Endothelial cell of umbilical vein (primary cell): ENCODE measurements at regions not wholly inside any gene's neighbourhood (a gene's known extent, or its start where the extent isn't known, plus 50 kb on each side); places are given as distances from the start of the nearest gene placed in this dataset.

Experiments used
- BruUV-seq: library from RNA; stranded (reverse); fragments of 400-500 nt; replicated peaks from 2 replicates; lab custom pipeline; 2021; lab: Mats Ljungman, UMichigan
- CTCF ChIA-PET: fragments of 300-600, 350-600 bp; sonication (Branson Sonifier 250); formaldehyde crosslinking; loops from one replicate; lab custom pipeline; 2021; ENCODE audit warnings: antibody characterized with exemption, inconsistent platforms; lab: Charles Lee
- POLR2A ChIA-PET: fragments of 300-600, 350-600 bp; sonication (Branson Sonifier 250); formaldehyde crosslinking; loops from one replicate; lab custom pipeline; 2021; ENCODE audit warnings: antibody characterized with exemption, inconsistent platforms; lab: Charles Lee
- DNase-seq: peaks from one replicate; pipeline ENCODE4 v3.0.0-alpha.2; 2011; ENCODE audit warnings: low read depth, low spot score
- FAIRE-seq: peaks from 2 replicates; lab custom pipeline; 2011; peaks lifted over from hg19 to GRCh38; lab: Jason Lieb, UNC
- H2AFZ ChIP-seq: 2 replicates; pipeline ENCODE4 v1.6.0; 2012; ENCODE audit warnings: low read depth, low read length, control low read depth, inconsistent platforms
- H3K27ac ChIP-seq: 2 replicates; pipeline ENCODE4 v1.5.1; 2011; ENCODE audit warnings: low read depth, mild to moderate bottlenecking, control low read depth, low read length, moderate library complexity; ENCODE audit not compliant: insufficient read depth
- H3K27me3 ChIP-seq, 2 experiments: 2 replicates each; pipeline versions ENCODE4 v1.6.0 to v1.6.1; 2011; ENCODE audit warnings: low read length in 2 of 2, mixed read lengths in 1 of 2; ENCODE audit not compliant: control insufficient read depth in 2 of 2, insufficient read depth in 2 of 2
- H3K36me3 ChIP-seq, 2 experiments: 2 replicates in 1 of 2; 3 replicates in 1 of 2; pipeline ENCODE4 v1.5.1; 2011; ENCODE audit warnings: low read length in 2 of 2, mild to moderate bottlenecking in 1 of 2, moderate library complexity in 1 of 2; ENCODE audit not compliant: control insufficient read depth in 2 of 2, insufficient read depth in 2 of 2; ENCODE audit errors: extremely low read depth in 1 of 2
- H3K4me1 ChIP-seq: 3 replicates; pipeline ENCODE4 v1.5.1; 2011; ENCODE audit warnings: mild to moderate bottlenecking, low read length; ENCODE audit not compliant: control insufficient read depth, insufficient read depth; ENCODE audit errors: extremely low read depth
- H3K4me2 ChIP-seq: 2 replicates; pipeline ENCODE4 v1.6.1; 2011; ENCODE audit warnings: low read length, control low read depth, mixed read lengths; ENCODE audit not compliant: insufficient read depth
- H3K4me3 ChIP-seq, 3 experiments: fragments of 200-600 bp in 1 of 3; sonication (generic), shearing (Covaris generic) in 1 of 3; replicated peaks in 1 of 3; 2 replicates each; pipeline ENCODE4 v1.5.1; 2011 to 2016; ENCODE audit warnings: control low read depth in 3 of 3, low read length in 3 of 3, mild to moderate bottlenecking in 2 of 3, inconsistent platforms in 1 of 3, low read depth in 1 of 3, moderate library complexity in 1 of 3; ENCODE audit not compliant: insufficient read depth in 1 of 3
- H3K79me2 ChIP-seq: 2 replicates; pipeline ENCODE4 v1.6.0; 2012; ENCODE audit warnings: low read length, inconsistent platforms; ENCODE audit not compliant: control insufficient read depth, insufficient read depth
- H3K9ac ChIP-seq: replicated peaks from 2 replicates; pipeline ENCODE3; 2011; ENCODE audit warnings: low read length, control low read depth; ENCODE audit not compliant: insufficient read depth; ENCODE audit errors: extremely low read depth
- H3K9me1 ChIP-seq: replicated peaks from 3 replicates; pipeline ENCODE4 v1.6.0; 2011; ENCODE audit warnings: mild to moderate bottlenecking, low read length; ENCODE audit not compliant: control insufficient read depth, insufficient read depth; ENCODE audit errors: extremely low read depth
- H3K9me3 ChIP-seq: replicated peaks from 2 replicates; pipeline ENCODE4 v1.5.1; 2012; ENCODE audit warnings: low read length, inconsistent platforms; ENCODE audit not compliant: control insufficient read depth, insufficient read depth
- H4K20me1 ChIP-seq: replicated peaks from 2 replicates; pipeline ENCODE3; 2011; ENCODE audit warnings: mild to moderate bottlenecking, low read length; ENCODE audit not compliant: control insufficient read depth, insufficient read depth; ENCODE audit errors: extremely low read depth
- EZH2 ChIP-seq: IDR thresholded peaks from 2 replicates; pipeline ENCODE4 v1.6.1; 2012; ENCODE audit warnings: borderline replicate concordance, low read depth, mild to moderate bottlenecking, moderate library complexity, low read length, inconsistent platforms; ENCODE audit not compliant: severe bottlenecking
- FOS ChIP-seq: IDR thresholded peaks from 2 replicates; pipeline ENCODE4 v1.6.1; 2011; ENCODE audit warnings: mild to moderate bottlenecking, low read length, moderate library complexity, borderline replicate concordance; ENCODE audit not compliant: insufficient read depth
- GATA2 ChIP-seq: IDR thresholded peaks from 2 replicates; pipeline ENCODE4 v1.7.0; 2011; ENCODE audit warnings: low read depth, mild to moderate bottlenecking, moderate library complexity, mixed read lengths, low read length; ENCODE audit not compliant: insufficient read length, insufficient read depth
- JUN ChIP-seq: IDR thresholded peaks from 2 replicates; pipeline ENCODE4 v1.6.1; 2011; ENCODE audit warnings: borderline replicate concordance, low read depth; ENCODE audit not compliant: insufficient read length, insufficient read depth
- MAX ChIP-seq: IDR thresholded peaks from 2 replicates; pipeline ENCODE4 v1.6.1; 2011; ENCODE audit not compliant: insufficient read depth, insufficient read length
- MYC ChIP-seq: IDR thresholded peaks from one replicate; pipeline ENCODE4 v1.6.1; 2011; ENCODE audit warnings: mild to moderate bottlenecking, low read depth, low read length
- POLR2A ChIP-seq: IDR thresholded peaks from 2 replicates; pipeline ENCODE4 v1.6.1; 2012; ENCODE audit warnings: low read depth, mild to moderate bottlenecking, control low read depth, low read length
- POLR2AphosphoS5 ChIP-seq: IDR thresholded peaks from 2 replicates; pipeline ENCODE4 v1.6.1; 2012; ENCODE audit warnings: low read depth, mild to moderate bottlenecking, control low read depth, low read length, moderate library complexity; ENCODE audit not compliant: insufficient read depth
- dilution Hi-C: fragments of 300-500 bp; cut with MboI; formaldehyde crosslinking; loops from one replicate; pipeline ENCODE4 v1.15.0; 2019; ENCODE audit warnings: low sequenced_read_pairs; ENCODE audit not compliant: extremely low pct_ligation_motif_present
- intact Hi-C: fragments of 100-400 bp; cut with micrococcal nuclease; formaldehyde crosslinking; loops from one replicate; pipeline ENCODE4 v1.10.0; 2022
- TF ChIP-seq, protein P1 (sequence below), 2 donors: IDR thresholded peaks; 1 replicate in 1 of 2; 2 replicates in 1 of 2; pipeline ENCODE4 v1.5.1; 2011; ENCODE audit warnings: low read length in 2 of 2, mild to moderate bottlenecking in 2 of 2, moderate library complexity in 2 of 2, control low read depth in 1 of 2, inconsistent platforms in 1 of 2, low read depth in 1 of 2; ENCODE audit not compliant: insufficient read depth in 1 of 2; ENCODE audit errors: extremely low read depth in 1 of 2

DNA sequence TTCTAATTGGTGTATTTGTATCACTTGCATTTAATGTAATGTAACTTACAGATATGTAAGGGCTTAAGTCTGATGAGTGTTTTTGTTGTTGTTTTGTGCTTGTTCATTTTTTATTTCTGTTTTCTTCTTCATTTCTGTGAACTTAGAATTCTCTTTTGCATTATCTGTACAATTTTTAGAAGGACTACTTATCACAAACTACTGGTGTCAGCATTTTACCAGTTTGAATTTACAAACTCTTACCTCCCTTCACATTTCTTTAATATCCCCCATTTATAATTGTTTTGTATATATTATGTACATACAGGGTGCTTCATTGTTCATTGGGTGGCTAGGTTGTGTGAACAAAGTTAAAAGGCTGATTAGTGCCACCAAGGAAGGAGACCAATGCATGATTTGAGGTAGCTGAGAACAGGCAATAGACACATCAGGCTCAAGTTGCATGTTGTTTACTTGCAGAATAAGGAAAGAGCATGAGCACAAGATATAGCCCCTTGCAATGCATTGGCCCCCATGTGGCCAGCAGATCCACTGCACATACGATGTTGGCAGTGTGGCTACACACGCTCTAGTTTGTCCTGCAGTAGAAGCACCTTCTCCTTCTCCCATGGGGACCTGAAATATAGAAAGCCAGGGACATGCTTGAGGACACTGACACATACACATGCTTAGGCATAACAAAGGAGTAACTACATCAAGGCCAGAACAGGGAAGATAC is 198.2 kb downstream of the CD8B2 start:
- ChIA-PET CTCF (no interaction called here), POLR2A (no interaction called here)
- Histone ChIP-seq H3K36me3 (no peaks in the 10 kb centered on the region), H4K20me1 (no peaks in the 10 kb centered on the region), H3K79me2 (no peaks in the 10 kb centered on the region), H2AFZ (no peak overlapping the region), H3K9me1 (no peaks in the 10 kb centered on the region), H3K27ac (no peak overlapping the region), H3K27me3 (no peaks in the 10 kb centered on the region), H3K4me1 (no peaks in the 10 kb centered on the region), H3K4me2 (no peak overlapping the region), H3K9me3 (peaks cover 2% of the 10 kb centered on the region), H3K9ac (no peak overlapping the region), H3K4me3 (no peak overlapping the region)
- dilution Hi-C loops = no loop called here
- TF ChIP-seq EZH2 = no peak
- no peak for TF ChIP-seq MAX
- TF ChIP-seq POLR2A = no peak
- no peak for TF ChIP-seq FOS
- TF ChIP-seq MYC = no peak
- no peak for TF ChIP-seq GATA2
- TF ChIP-seq, protein P1, sequence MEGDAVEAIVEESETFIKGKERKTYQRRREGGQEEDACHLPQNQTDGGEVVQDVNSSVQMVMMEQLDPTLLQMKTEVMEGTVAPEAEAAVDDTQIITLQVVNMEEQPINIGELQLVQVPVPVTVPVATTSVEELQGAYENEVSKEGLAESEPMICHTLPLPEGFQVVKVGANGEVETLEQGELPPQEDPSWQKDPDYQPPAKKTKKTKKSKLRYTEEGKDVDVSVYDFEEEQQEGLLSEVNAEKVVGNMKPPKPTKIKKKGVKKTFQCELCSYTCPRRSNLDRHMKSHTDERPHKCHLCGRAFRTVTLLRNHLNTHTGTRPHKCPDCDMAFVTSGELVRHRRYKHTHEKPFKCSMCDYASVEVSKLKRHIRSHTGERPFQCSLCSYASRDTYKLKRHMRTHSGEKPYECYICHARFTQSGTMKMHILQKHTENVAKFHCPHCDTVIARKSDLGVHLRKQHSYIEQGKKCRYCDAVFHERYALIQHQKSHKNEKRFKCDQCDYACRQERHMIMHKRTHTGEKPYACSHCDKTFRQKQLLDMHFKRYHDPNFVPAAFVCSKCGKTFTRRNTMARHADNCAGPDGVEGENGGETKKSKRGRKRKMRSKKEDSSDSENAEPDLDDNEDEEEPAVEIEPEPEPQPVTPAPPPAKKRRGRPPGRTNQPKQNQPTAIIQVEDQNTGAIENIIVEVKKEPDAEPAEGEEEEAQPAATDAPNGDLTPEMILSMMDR (IDR thresholded peaks at IDR 0.05; ENCODE audit: extremely low read depth in 1 of 2, insufficient read depth in 1 of 2, low read depth in 1 of 2, low read length in 2 of 2) = no peak
- TF ChIP-seq POLR2AphosphoS5 = no peak
- no peak for TF ChIP-seq JUN
- BruUV-seq = no TSS peak
- DNase-seq (no peak), FAIRE-seq (no peak)
- intact Hi-C loops = no loop called here
